Thyroid gland (tissue), 4 donors: ENCODE measurements at regions not wholly inside any gene's neighbourhood (a gene's known extent, or its start where the extent isn't known, plus 50 kb on each side); places are given as distances from the start of the nearest gene placed in this dataset.

ENCODE experiments used
- POLR2A ChIP-seq, 2 donors: fragments of 450-650 bp; IDR thresholded peaks; one replicate each; pipeline ENCODE4 v1.6.1; 2017; ENCODE audit warnings: antibody characterized with exemption in 2 of 2, mild to moderate bottlenecking in 2 of 2, moderate library complexity in 1 of 2
- TF ChIP-seq, protein P1 (sequence below), 6 experiments: fragments of 200-600 bp in 3 of 6; fragments of 450-650 bp in 3 of 6; sonication (generic) in 3 of 6; IDR thresholded peaks; one replicate each; pipeline ENCODE4 v1.5.1; 2016 to 2019; ENCODE audit warnings: antibody characterized with exemption in 6 of 6, mild to moderate bottlenecking in 2 of 6, inconsistent platforms in 1 of 6, moderate library complexity in 1 of 6

DNA sequence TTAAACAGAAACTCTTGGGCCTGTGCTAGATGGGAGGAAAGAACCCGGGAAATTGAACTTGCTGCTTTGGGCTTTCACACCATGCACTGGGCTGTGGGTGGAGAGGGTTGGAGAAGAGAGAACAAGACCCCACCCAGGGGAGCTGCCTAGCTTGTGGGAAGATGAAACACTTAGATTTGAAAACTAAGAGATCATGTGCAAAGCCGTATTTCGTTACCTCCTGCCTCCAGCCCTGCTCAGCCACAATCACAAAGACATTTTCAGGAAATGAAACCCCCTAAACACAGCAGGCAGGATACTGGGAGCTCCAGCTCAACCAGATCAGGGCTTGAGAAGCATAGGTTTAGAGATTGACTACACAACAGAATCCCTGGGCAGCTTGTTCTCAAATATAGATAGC lies 183.0 kb upstream of the C2CD4B start:
- no peak for TF ChIP-seq POLR2A (IDR thresholded peaks at IDR 0.05)
- TF ChIP-seq, protein P1, sequence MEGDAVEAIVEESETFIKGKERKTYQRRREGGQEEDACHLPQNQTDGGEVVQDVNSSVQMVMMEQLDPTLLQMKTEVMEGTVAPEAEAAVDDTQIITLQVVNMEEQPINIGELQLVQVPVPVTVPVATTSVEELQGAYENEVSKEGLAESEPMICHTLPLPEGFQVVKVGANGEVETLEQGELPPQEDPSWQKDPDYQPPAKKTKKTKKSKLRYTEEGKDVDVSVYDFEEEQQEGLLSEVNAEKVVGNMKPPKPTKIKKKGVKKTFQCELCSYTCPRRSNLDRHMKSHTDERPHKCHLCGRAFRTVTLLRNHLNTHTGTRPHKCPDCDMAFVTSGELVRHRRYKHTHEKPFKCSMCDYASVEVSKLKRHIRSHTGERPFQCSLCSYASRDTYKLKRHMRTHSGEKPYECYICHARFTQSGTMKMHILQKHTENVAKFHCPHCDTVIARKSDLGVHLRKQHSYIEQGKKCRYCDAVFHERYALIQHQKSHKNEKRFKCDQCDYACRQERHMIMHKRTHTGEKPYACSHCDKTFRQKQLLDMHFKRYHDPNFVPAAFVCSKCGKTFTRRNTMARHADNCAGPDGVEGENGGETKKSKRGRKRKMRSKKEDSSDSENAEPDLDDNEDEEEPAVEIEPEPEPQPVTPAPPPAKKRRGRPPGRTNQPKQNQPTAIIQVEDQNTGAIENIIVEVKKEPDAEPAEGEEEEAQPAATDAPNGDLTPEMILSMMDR (IDR thresholded peaks at IDR 0.05) = no peak
